WTC11 (cell line): ENCODE measurements at regions not wholly inside any gene's neighbourhood (a gene's known extent, or its start where the extent isn't known, plus 50 kb on each side); places are given as distances from the start of the nearest gene placed in this dataset.

Experiments
- ATAC-seq: fragments of 200-7000 bp; cut with Tn5 transposase; 2 replicates; pipeline ENCODE4 v1.10.0; 2021; ENCODE audit warnings: mild to moderate bottlenecking, moderate library complexity
- CTCF ChIA-PET: fragments of 300-600 bp; sonication (Branson Sonifier 250); formaldehyde crosslinking; loops from one replicate; lab custom pipeline; 2021; ENCODE audit warnings: antibody characterized with exemption; lab: Charles Lee
- POLR2A ChIA-PET: fragments of 350-600 bp; sonication (Branson Sonifier 250); formaldehyde crosslinking; loops from one replicate; lab custom pipeline; 2021; ENCODE audit warnings: antibody characterized with exemption; lab: Charles Lee
- DNase-seq: peaks from one replicate; pipeline ENCODE4 v3.0.0; 2021; ENCODE audit warnings: low spot score
- H3K27ac Mint-ChIP-seq: 2 replicates; pipeline ENCODE4 v1.8.0; 2021; ENCODE audit warnings: mixed read lengths
- H3K27me3 Mint-ChIP-seq: 2 replicates; pipeline ENCODE4 v1.8.0; 2021; ENCODE audit warnings: low read depth, mild to moderate bottlenecking, moderate library complexity, mixed read lengths
- H3K36me3 Mint-ChIP-seq: 2 replicates; pipeline ENCODE4 v1.8.0; 2021; ENCODE audit warnings: mixed read lengths
- H3K4me1 Mint-ChIP-seq: 2 replicates; pipeline ENCODE4 v1.8.0; 2022; ENCODE audit warnings: mixed read lengths
- H3K4me3 Mint-ChIP-seq: 2 replicates; pipeline ENCODE4 v1.8.0; 2021; ENCODE audit warnings: mild to moderate bottlenecking, moderate library complexity, mixed read lengths
- H3K9me3 Mint-ChIP-seq: 2 replicates; pipeline ENCODE4 v1.8.0; 2021; ENCODE audit warnings: mixed read lengths
- ATF6 ChIP-seq: sonication (generic); formaldehyde crosslinking; IDR thresholded peaks from 2 replicates; pipeline ENCODE4 v1.8.1; 2023; ENCODE audit warnings: mild to moderate bottlenecking, missing genetic modification reagents
- CDX4 ChIP-seq: fragments of 250-450 bp; sonication (Bioruptor Pico); IDR thresholded peaks from 2 replicates; pipeline ENCODE4 v1.9.0; 2021; ENCODE audit warnings: moderate library complexity, mild to moderate bottlenecking, inconsistent platforms, borderline replicate concordance
- FOXP1 ChIP-seq: sonication (generic); formaldehyde crosslinking; IDR thresholded peaks from 2 replicates; pipeline ENCODE4 v1.8.0; 2022; ENCODE audit warnings: missing genetic modification reagents, mild to moderate bottlenecking, moderate library complexity, borderline replicate concordance
- GABPB1 ChIP-seq: sonication (generic); formaldehyde crosslinking; IDR thresholded peaks from 2 replicates; pipeline ENCODE4 v1.8.1; 2023; ENCODE audit warnings: mild to moderate bottlenecking, missing genetic modification reagents
- GRHL2 ChIP-seq: fragments of 250-450 bp; sonication (Bioruptor Pico); IDR thresholded peaks from 2 replicates; pipeline ENCODE4 v1.8.0; 2022; ENCODE audit warnings: mild to moderate bottlenecking, moderate library complexity; ENCODE audit not compliant: insufficient replicate concordance, severe bottlenecking
- HMGA2 ChIP-seq: fragments of 250-450 bp; sonication (Bioruptor Pico); IDR thresholded peaks from 2 replicates; pipeline ENCODE4 v1.4.0; 2021; ENCODE audit warnings: mild to moderate bottlenecking, moderate library complexity
- KAT7 ChIP-seq: sonication (generic); formaldehyde crosslinking; IDR thresholded peaks from 2 replicates; pipeline ENCODE4 v1.8.1; 2023; ENCODE audit warnings: missing genetic modification reagents, mild to moderate bottlenecking, borderline replicate concordance
- NFATC4 ChIP-seq: fragments of 250-450 bp; sonication (Bioruptor Pico); IDR thresholded peaks from 2 replicates; pipeline ENCODE4 v1.9.0; 2021; ENCODE audit warnings: mild to moderate bottlenecking
- RELA ChIP-seq: sonication (generic); formaldehyde crosslinking; IDR thresholded peaks from 2 replicates; pipeline ENCODE4 v1.8.1; 2022; ENCODE audit warnings: missing genetic modification reagents, mild to moderate bottlenecking, borderline replicate concordance
- SMAD3 ChIP-seq: sonication (generic); formaldehyde crosslinking; IDR thresholded peaks from 2 replicates; pipeline ENCODE4 v1.8.0; 2022; ENCODE audit warnings: missing genetic modification reagents, mild to moderate bottlenecking, borderline replicate concordance
- SOX15 ChIP-seq: fragments of 250-450 bp; sonication (Bioruptor Pico); IDR thresholded peaks from 2 replicates; pipeline ENCODE4 v1.9.0; 2021; ENCODE audit warnings: mild to moderate bottlenecking
- SP1 ChIP-seq: sonication (generic); formaldehyde crosslinking; conservative IDR thresholded peaks from 2 replicates; pipeline ENCODE4 v1.8.1; 2022; ENCODE audit warnings: missing genetic modification reagents
- ZNF121 ChIP-seq: sonication (generic); formaldehyde crosslinking; IDR thresholded peaks from 2 replicates; pipeline ENCODE4 v1.8.0; 2023; ENCODE audit warnings: missing genetic modification reagents
- ZNF423 ChIP-seq: fragments of 250-450 bp; sonication (Bioruptor Pico); IDR thresholded peaks from 2 replicates; pipeline ENCODE4 v2.1.2; 2022; ENCODE audit warnings: mild to moderate bottlenecking, moderate library complexity
- ZNF671 ChIP-seq: fragments of 250-450 bp; sonication (Bioruptor Pico); IDR thresholded peaks from 2 replicates; pipeline ENCODE4 v1.8.0; 2021; ENCODE audit warnings: mild to moderate bottlenecking
- TF ChIP-seq, protein P1 (sequence below): sonication (generic); formaldehyde crosslinking; IDR thresholded peaks from 2 replicates; pipeline ENCODE4 v1.8.1; 2022; ENCODE audit warnings: missing genetic modification reagents, borderline replicate concordance
- TF ChIP-seq, protein P2 (sequence below): sonication (generic); formaldehyde crosslinking; IDR thresholded peaks from 2 replicates; pipeline ENCODE4 v1.8.1; 2023; ENCODE audit warnings: mild to moderate bottlenecking, moderate library complexity, missing genetic modification reagents
- TF ChIP-seq, protein P3 (sequence below): sonication (generic); formaldehyde crosslinking; IDR thresholded peaks from 2 replicates; pipeline ENCODE4 v1.8.0; 2023; ENCODE audit warnings: missing genetic modification reagents, mild to moderate bottlenecking, borderline replicate concordance
- TF ChIP-seq, protein P4 (sequence below): sonication (generic); formaldehyde crosslinking; IDR thresholded peaks from 2 replicates; pipeline ENCODE4 v1.8.0; 2023; ENCODE audit warnings: mild to moderate bottlenecking, missing genetic modification reagents

- no peak for TF ChIP-seq CDX4 (CRISPR knock-in tag)
- TF ChIP-seq ZNF121, result no peak
- TF ChIP-seq, protein P1, sequence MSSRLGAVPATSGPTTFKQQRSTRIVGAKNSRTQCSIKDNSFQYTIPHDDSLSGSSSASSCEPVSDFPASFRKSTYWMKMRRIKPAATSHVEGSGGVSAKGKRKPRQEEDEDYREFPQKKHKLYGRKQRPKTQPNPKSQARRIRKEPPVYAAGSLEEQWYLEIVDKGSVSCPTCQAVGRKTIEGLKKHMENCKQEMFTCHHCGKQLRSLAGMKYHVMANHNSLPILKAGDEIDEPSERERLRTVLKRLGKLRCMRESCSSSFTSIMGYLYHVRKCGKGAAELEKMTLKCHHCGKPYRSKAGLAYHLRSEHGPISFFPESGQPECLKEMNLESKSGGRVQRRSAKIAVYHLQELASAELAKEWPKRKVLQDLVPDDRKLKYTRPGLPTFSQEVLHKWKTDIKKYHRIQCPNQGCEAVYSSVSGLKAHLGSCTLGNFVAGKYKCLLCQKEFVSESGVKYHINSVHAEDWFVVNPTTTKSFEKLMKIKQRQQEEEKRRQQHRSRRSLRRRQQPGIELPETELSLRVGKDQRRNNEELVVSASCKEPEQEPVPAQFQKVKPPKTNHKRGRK, result no peak
- TF ChIP-seq SP1 (CRISPR knock-in tag), result no peak
- TF ChIP-seq, all 79 proteins: peak for 0
Measured at GRCh38 chr11:101803651-101804050, 111.2 kb upstream of the CEP126 start (continued).

DNA sequence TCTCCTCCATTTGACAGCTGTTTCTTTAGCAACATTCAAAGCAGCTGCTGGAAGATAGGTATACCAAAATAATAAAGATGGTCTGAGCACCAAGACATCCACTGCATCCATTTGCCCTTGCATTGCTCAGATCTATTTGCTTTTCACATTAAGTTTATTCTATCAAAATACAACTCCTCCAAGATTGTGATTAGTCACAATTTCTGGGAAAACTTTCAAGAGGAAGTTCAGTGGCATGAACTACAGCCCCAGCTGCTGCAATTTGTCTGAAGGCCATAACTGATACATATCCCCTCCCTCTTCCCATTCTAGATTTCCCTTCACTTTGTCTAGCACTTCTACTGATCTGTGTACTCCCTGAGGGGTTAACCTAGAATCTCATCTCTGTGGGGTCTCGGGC is 117.5 kb upstream of the CEP126 start:
- Mint-ChIP-seq H3K4me3 (no peak overlapping the region), H3K27ac (no peak overlapping the region), H3K27me3 (peaks cover 5% of the 10 kb centered on the region; the same call in 1 of the 2 replicates), H3K4me1 (peaks cover 16% of the 10 kb centered on the region), H3K36me3 (no peaks in the 10 kb centered on the region), H3K9me3 (peaks cover 5% of the 10 kb centered on the region)
- ATAC-seq (no peak), DNase-seq (no peak)
- ChIA-PET POLR2A (no interaction called here), CTCF (no interaction called here)
- no peak for TF ChIP-seq SMAD3
- no peak for TF ChIP-seq KAT7 (CRISPR knock-in tag)
- TF ChIP-seq, protein P2, sequence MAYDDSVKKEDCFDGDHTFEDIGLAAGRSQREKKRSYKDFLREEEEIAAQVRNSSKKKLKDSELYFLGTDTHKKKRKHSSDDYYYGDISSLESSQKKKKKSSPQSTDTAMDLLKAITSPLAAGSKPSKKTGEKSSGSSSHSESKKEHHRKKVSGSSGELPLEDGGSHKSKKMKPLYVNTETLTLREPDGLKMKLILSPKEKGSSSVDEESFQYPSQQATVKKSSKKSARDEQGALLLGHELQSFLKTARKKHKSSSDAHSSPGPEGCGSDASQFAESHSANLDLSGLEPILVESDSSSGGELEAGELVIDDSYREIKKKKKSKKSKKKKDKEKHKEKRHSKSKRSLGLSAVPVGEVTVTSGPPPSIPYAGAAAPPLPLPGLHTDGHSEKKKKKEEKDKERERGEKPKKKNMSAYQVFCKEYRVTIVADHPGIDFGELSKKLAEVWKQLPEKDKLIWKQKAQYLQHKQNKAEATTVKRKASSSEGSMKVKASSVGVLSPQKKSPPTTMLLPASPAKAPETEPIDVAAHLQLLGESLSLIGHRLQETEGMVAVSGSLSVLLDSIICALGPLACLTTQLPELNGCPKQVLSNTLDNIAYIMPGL (CRISPR knock-in tag), result no peak
- no peak for TF ChIP-seq HMGA2 (CRISPR knock-in tag)
- TF ChIP-seq, protein P3, sequence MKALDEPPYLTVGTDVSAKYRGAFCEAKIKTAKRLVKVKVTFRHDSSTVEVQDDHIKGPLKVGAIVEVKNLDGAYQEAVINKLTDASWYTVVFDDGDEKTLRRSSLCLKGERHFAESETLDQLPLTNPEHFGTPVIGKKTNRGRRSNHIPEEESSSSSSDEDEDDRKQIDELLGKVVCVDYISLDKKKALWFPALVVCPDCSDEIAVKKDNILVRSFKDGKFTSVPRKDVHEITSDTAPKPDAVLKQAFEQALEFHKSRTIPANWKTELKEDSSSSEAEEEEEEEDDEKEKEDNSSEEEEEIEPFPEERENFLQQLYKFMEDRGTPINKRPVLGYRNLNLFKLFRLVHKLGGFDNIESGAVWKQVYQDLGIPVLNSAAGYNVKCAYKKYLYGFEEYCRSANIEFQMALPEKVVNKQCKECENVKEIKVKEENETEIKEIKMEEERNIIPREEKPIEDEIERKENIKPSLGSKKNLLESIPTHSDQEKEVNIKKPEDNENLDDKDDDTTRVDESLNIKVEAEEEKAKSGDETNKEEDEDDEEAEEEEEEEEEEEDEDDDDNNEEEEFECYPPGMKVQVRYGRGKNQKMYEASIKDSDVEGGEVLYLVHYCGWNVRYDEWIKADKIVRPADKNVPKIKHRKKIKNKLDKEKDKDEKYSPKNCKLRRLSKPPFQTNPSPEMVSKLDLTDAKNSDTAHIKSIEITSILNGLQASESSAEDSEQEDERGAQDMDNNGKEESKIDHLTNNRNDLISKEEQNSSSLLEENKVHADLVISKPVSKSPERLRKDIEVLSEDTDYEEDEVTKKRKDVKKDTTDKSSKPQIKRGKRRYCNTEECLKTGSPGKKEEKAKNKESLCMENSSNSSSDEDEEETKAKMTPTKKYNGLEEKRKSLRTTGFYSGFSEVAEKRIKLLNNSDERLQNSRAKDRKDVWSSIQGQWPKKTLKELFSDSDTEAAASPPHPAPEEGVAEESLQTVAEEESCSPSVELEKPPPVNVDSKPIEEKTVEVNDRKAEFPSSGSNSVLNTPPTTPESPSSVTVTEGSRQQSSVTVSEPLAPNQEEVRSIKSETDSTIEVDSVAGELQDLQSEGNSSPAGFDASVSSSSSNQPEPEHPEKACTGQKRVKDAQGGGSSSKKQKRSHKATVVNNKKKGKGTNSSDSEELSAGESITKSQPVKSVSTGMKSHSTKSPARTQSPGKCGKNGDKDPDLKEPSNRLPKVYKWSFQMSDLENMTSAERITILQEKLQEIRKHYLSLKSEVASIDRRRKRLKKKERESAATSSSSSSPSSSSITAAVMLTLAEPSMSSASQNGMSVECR (CRISPR knock-in tag), result no peak
- no peak for TF ChIP-seq ZNF423
- TF ChIP-seq, protein P4, sequence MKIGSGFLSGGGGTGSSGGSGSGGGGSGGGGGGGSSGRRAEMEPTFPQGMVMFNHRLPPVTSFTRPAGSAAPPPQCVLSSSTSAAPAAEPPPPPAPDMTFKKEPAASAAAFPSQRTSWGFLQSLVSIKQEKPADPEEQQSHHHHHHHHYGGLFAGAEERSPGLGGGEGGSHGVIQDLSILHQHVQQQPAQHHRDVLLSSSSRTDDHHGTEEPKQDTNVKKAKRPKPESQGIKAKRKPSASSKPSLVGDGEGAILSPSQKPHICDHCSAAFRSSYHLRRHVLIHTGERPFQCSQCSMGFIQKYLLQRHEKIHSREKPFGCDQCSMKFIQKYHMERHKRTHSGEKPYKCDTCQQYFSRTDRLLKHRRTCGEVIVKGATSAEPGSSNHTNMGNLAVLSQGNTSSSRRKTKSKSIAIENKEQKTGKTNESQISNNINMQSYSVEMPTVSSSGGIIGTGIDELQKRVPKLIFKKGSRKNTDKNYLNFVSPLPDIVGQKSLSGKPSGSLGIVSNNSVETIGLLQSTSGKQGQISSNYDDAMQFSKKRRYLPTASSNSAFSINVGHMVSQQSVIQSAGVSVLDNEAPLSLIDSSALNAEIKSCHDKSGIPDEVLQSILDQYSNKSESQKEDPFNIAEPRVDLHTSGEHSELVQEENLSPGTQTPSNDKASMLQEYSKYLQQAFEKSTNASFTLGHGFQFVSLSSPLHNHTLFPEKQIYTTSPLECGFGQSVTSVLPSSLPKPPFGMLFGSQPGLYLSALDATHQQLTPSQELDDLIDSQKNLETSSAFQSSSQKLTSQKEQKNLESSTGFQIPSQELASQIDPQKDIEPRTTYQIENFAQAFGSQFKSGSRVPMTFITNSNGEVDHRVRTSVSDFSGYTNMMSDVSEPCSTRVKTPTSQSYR (CRISPR knock-in tag), result no peak
- TF ChIP-seq GABPB1 (CRISPR knock-in tag), result no peak
- TF ChIP-seq ATF6 (CRISPR knock-in tag), result no peak
- no peak for TF ChIP-seq GRHL2
- TF ChIP-seq ZNF121, result no peak
- no peak for TF ChIP-seq NFATC4 (CRISPR knock-in tag)
- TF ChIP-seq RELA (CRISPR knock-in tag), result no peak
- no peak for TF ChIP-seq SOX15 (CRISPR knock-in tag)
- no peak for TF ChIP-seq FOXP1 (CRISPR knock-in tag)
- no peak for TF ChIP-seq ZNF671 (CRISPR knock-in tag)
